ENCODE measurements at regions not wholly inside any gene's neighbourhood (a gene's known extent, or its start where the extent isn't known, plus 50 kb on each side); places are given as distances from the start of the nearest gene placed in this dataset.

DNA sequence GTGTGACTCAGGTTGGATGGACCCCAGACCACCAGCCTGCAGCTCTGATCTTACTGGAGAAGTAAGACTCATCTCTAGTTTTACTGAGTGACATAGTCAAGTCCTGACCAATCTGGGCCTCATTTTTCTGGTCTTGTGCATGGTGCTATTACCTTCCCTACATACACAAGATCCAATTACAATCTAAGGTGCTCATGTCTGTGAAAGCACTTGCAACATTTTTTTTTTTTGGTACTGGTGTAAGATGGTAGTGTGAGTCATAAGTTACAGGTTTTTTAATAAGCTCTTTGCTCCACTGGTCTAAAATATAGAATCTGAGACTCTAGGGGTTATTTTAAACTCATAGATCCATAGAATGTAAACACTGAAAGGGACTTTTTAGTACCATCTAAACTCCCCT is 117.3 kb upstream of the EFEMP1 start:
- dilution Hi-C loops (cut with MboI; ENCODE audit: extremely low pct_ligation_motif_present, low sequenced_read_pairs): no loop called here
- H3K9me1 ChIP-seq (ENCODE audit: control insufficient read depth, extremely low read depth, insufficient read depth, low read length): no peaks in the 10 kb centered on the region
- no peaks in the 10 kb centered on the region for H3K27me3 ChIP-seq (ENCODE audit: control insufficient read depth, extremely low read depth, insufficient read depth, low read length)
- no peak overlapping the region for H3K27ac ChIP-seq (ENCODE audit: control insufficient read depth, insufficient read depth, low read length)
- TF ChIP-seq, protein P1, sequence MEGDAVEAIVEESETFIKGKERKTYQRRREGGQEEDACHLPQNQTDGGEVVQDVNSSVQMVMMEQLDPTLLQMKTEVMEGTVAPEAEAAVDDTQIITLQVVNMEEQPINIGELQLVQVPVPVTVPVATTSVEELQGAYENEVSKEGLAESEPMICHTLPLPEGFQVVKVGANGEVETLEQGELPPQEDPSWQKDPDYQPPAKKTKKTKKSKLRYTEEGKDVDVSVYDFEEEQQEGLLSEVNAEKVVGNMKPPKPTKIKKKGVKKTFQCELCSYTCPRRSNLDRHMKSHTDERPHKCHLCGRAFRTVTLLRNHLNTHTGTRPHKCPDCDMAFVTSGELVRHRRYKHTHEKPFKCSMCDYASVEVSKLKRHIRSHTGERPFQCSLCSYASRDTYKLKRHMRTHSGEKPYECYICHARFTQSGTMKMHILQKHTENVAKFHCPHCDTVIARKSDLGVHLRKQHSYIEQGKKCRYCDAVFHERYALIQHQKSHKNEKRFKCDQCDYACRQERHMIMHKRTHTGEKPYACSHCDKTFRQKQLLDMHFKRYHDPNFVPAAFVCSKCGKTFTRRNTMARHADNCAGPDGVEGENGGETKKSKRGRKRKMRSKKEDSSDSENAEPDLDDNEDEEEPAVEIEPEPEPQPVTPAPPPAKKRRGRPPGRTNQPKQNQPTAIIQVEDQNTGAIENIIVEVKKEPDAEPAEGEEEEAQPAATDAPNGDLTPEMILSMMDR (optimal IDR thresholded peaks at IDR 0.05 in 1 of 3, IDR thresholded peaks at IDR 0.05 in 1 of 3, conservative IDR thresholded peaks at IDR 0.05 in 1 of 3; ENCODE audit: extremely low read depth in 1 of 3, insufficient read depth in 2 of 3, low read length in 3 of 3): no peak
- no peak for TF ChIP-seq EZH2 (IDR thresholded peaks at IDR 0.05; ENCODE audit: low read length)
- no peak overlapping the region for H3K4me2 ChIP-seq (ENCODE audit: control insufficient read depth, extremely low read depth, insufficient read depth, low read depth, low read length)
- no peak overlapping the region for H3K9ac ChIP-seq (ENCODE audit: control insufficient read depth, extremely low read depth, insufficient read depth, low read length)
- no peaks in the 10 kb centered on the region for H4K20me1 ChIP-seq (ENCODE audit: control insufficient read depth, extremely low read depth, insufficient read depth, low read length)
- DNase-seq (ENCODE audit: low read depth, low spot score) (no peak), FAIRE-seq (no peak)
- no peak overlapping the region for H3K4me3 ChIP-seq (ENCODE audit: control insufficient read depth in 2 of 3, extremely low read depth in 1 of 3, insufficient read depth in 2 of 3, low read depth in 1 of 3, low read length in 3 of 3)
- H3K9me3 ChIP-seq (ENCODE audit: control insufficient read depth, low read depth, low read length): no peaks in the 10 kb centered on the region
- no peaks in the 10 kb centered on the region for H3K4me1 ChIP-seq (ENCODE audit: control insufficient read depth, extremely low read depth, insufficient read depth, low read length)
- no peaks in the 10 kb centered on the region for H3K36me3 ChIP-seq (ENCODE audit: control insufficient read depth in 2 of 2, extremely low read depth in 1 of 2, insufficient read depth in 2 of 2, low read length in 2 of 2)
- H2AFZ ChIP-seq (ENCODE audit: control insufficient read depth, low read length): no peak overlapping the region
- no peaks in the 10 kb centered on the region for H3K79me2 ChIP-seq (ENCODE audit: control insufficient read depth, insufficient read depth, low read length)

GRCh38 chr2:56047136-56047535 is 123.6 kb upstream of the EFEMP1 start:
- H4K20me1 ChIP-seq (ENCODE audit: control insufficient read depth, extremely low read depth, insufficient read depth, low read length): no peaks in the 10 kb centered on the region
- FAIRE-seq (no peak), DNase-seq (ENCODE audit: low read depth, low spot score) (no peak)
- TF ChIP-seq, protein P1 (optimal IDR thresholded peaks at IDR 0.05 in 1 of 3, IDR thresholded peaks at IDR 0.05 in 1 of 3, conservative IDR thresholded peaks at IDR 0.05 in 1 of 3; ENCODE audit: extremely low read depth in 1 of 3, insufficient read depth in 2 of 3, low read length in 3 of 3): no peak
- no peak for TF ChIP-seq EZH2 (IDR thresholded peaks at IDR 0.05; ENCODE audit: low read length)
- no peaks in the 10 kb centered on the region for H3K79me2 ChIP-seq (ENCODE audit: control insufficient read depth, insufficient read depth, low read length)
- H3K36me3 ChIP-seq (ENCODE audit: control insufficient read depth in 2 of 2, extremely low read depth in 1 of 2, insufficient read depth in 2 of 2, low read length in 2 of 2): no peaks in the 10 kb centered on the region
- H3K27me3 ChIP-seq (ENCODE audit: control insufficient read depth, extremely low read depth, insufficient read depth, low read length): no peaks in the 10 kb centered on the region
- H3K4me3 ChIP-seq (ENCODE audit: control insufficient read depth in 2 of 3, extremely low read depth in 1 of 3, insufficient read depth in 2 of 3, low read depth in 1 of 3, low read length in 3 of 3): no peak overlapping the region
- no peaks in the 10 kb centered on the region for H3K4me1 ChIP-seq (ENCODE audit: control insufficient read depth, extremely low read depth, insufficient read depth, low read length)
- no peaks in the 10 kb centered on the region for H3K9me1 ChIP-seq (ENCODE audit: control insufficient read depth, extremely low read depth, insufficient read depth, low read length)
- no peaks in the 10 kb centered on the region for H3K9me3 ChIP-seq (ENCODE audit: control insufficient read depth, low read depth, low read length)
- H3K9ac ChIP-seq (ENCODE audit: control insufficient read depth, extremely low read depth, insufficient read depth, low read length): no peak overlapping the region
- no peak overlapping the region for H2AFZ ChIP-seq (ENCODE audit: control insufficient read depth, low read length)
- dilution Hi-C loops (cut with MboI; ENCODE audit: extremely low pct_ligation_motif_present, low sequenced_read_pairs): no loop called here
- H3K27ac ChIP-seq (ENCODE audit: control insufficient read depth, insufficient read depth, low read length): no peak overlapping the region
- H3K4me2 ChIP-seq (ENCODE audit: control insufficient read depth, extremely low read depth, insufficient read depth, low read depth, low read length): no peak overlapping the region
